ENCODE measurements at regions not wholly inside any gene's neighbourhood (a gene's known extent, or its start where the extent isn't known, plus 50 kb on each side); places are given as distances from the start of the nearest gene placed in this dataset.

- TF ChIP-seq EZH2 (IDR thresholded peaks at IDR 0.05; ENCODE audit: low read depth, low read length, severe bottlenecking) (no peak), TEAD4 (IDR thresholded peaks at IDR 0.05; ENCODE audit: low read depth, low read length) (no peak)
Measured at GRCh38 chr4:111070390-111070789, 447.5 kb upstream of the PITX2 start (continued).
